ENCODE measurements at regions not wholly inside any gene's neighbourhood (a gene's known extent, or its start where the extent isn't known, plus 50 kb on each side); places are given as distances from the start of the nearest gene placed in this dataset.
"Not testable (repeated sequence)": the region's sequence is repeated elsewhere in the genome, so short reads cannot be mapped to it uniquely, and the experiment has no call there.

GRCh38 chr10:56096226-56096517 lies 264.9 kb downstream of the ZWINT start:
- no peak for DNase-seq

- no peak for DNase-seq
Observed at GRCh38 chr10:56095506-56096225, 265.4 kb downstream of the ZWINT start.

DNA sequence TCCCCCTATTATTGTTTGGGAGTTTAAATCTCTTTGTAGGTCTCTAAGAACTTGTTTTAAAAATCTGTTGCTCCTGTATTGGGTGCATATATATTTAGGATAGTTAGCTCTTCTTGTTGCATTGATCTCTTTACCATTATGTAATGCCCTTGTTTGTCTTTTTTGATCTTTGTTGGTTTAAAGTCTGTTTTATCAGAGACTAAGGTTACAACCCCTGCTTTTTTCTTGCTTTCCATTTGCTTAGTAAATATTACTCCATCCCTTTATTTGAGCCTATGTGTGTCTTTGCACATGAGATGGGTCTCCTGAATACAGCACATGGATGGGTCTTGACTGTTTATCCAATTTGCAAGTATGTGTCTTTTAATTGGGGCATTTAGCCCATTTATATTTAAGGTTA lies 267.4 kb downstream of the ZWINT start:
- not testable (repeated sequence) for DNase-seq

DNA sequence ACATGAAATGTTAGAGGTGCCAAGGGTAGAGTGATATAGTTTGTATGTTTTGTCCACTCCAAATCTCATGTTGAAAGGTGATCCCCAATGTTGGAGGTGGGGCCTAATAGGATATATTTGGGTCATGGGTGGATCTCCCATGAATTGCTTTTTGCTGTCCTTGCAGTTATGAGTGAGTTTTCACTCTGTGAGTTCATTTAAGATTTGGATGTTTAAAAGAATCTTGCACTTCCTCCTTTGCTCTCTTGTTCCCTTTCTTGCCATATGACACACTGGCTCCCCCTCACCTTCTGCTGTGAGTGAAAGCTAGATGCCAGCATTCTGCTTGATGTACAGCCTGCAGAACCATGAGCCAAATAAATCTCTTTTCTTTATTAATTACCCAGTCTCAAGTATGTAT lies 269.2 kb downstream of the ZWINT start:
- no peak for DNase-seq

- no peak for DNase-seq
Observed at GRCh38 chr10:56090914-56091540, 270.0 kb downstream of the ZWINT start.

GRCh38 chr10:56085406-56086122 lies 275.5 kb downstream of the ZWINT start:
- no peak for DNase-seq

DNA sequence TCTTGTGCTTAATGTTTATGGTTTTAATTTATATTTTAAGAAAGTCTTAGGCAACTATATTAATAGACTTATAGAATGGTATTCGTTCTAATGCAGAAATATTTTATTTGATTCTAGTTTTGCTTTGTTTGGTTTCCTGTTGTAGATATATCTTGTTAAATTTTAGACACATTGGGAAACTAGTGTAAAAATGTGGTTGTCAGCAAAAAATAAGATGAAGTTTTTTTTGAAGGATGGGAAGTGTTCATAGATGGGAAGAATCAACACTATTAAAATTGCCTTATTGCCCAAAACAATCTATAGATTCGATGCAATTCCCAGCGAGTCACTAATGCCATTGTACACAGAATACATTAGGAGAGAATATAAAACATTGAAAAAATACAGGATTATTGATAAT lies 278.9 kb downstream of the ZWINT start:
- no peak for DNase-seq

- no peak for DNase-seq
Observed at GRCh38 chr10:56068473-56069263, 292.4 kb downstream of the ZWINT start.

DNA sequence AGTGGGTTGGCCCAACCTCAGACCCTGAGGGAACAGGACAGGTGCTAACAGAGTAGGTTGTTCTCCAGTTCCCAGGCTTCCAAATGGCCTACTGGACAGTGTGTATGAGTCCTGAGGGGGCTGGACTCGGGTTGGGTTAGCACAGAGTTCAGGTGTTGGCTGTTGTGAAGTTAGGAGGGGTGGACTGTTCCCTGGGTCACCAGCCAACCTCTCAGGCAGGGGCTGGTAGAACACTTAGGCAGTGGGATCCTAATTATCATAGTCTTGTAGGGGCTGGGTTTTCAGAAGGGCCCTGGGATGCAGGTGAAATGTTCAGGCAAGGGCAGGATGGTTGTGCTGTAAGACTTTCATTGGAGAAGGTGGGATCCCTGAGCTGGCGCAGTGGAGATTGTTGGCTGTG lies 293.0 kb downstream of the ZWINT start:
- DNase-seq: no peak

- no peak for DNase-seq
Observed at GRCh38 chr10:56063642-56064041, 297.4 kb downstream of the ZWINT start.

DNA sequence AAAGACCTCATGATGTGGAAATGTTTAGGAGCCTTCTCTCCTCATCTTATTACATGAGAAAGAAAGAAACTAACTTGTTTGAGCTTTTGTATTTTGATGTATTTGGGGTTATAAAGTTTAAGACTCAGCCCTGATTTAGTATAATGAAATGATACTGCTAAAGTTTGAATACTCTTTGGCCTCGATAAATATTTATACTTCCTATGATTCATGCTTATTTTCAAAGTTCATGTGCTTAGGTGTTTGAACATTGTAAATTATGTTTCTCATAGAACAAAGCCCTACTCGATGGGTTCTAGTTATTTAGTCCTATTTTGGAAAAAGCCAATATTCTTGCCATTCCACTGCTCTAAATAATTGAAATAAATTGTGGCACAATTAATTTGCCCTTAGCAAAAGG lies 303.2 kb downstream of the ZWINT start:
- DNase-seq: no peak

GRCh38 chr10:56035489-56035888 lies 325.6 kb downstream of the ZWINT start:
- DNase-seq: no peak

DNA sequence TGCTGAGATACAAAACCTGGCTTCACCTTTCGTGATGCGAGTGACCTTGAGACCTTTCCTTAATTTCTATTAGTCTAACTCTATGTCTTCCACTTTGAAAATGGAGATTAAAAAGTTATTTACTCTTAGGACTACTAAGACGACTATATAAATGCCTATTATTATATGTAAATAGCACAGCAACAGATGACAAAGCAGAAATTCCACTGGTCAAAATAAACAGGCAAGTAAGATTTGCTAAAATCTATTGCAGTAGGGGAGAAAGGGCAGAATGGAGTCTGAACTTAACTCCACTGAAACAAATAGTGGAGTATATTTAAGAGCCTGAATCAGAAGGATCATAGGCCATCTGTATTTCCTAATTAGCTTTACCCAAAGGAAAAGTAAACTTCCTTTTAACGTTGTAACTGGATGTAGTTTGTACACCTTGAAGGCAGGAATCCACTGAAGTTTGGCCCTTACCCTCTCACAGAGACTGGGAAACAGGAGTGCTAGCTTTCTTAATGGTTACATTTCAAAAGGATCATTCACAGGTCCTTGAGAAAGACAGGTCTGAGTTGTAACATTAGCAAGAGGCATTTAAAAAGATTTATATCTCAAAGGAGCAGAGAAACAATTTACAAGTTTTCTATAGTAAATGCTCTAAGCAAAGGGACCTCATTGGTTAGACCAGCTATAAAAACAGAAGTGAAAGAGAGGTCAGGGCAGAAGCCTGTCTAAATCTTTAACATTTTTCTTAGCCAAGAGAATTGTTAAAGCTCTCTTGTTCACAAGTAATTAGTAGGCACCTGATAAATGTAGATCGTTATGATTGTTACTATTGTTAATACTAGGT lies 332.5 kb downstream of the ZWINT start:
- DNase-seq: no peak

- no peak for DNase-seq
Observed at GRCh38 chr10:56012101-56012500, 349.0 kb downstream of the ZWINT start.

DNA sequence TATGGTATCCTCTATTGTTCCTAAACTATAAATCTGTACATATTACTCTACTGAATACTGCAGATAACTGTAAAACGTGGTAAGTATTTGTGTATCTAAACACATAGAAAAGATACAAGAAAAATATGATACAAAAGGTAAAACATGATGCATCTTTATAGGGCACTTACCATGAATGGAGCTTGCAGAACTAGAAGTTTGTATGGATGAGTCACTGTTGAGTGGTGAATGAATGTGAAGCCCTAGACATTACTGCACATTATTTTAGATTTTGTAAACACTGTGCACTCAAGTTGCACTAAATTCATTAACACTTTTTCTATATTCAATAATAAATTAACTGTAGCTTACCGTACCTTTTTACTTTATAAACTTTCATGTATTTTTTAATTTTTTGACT lies 357.5 kb downstream of the ZWINT start:
- no peak for DNase-seq

DNA sequence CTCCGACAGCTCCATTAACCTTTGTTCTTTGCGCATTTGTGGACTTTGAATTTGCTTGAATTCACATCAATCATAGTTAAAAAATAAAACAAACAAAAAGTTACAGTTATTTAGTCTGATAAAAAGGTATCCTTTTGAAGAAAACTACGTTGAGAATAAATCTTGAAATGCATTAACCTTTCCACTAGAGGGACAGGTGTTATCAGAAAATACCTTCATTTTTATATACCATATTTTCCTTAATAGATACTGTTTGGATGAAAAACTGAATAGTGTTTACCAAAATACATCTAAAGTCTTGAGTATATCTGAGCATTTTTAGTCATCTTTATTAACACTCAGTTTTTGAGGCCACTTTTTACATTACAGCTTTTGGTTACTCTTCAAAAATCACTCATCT lies 371.9 kb downstream of the ZWINT start:
- no peak for DNase-seq

GRCh38 chr10:55979203-55979602 lies 381.9 kb downstream of the ZWINT start:
- no peak for DNase-seq

DNA sequence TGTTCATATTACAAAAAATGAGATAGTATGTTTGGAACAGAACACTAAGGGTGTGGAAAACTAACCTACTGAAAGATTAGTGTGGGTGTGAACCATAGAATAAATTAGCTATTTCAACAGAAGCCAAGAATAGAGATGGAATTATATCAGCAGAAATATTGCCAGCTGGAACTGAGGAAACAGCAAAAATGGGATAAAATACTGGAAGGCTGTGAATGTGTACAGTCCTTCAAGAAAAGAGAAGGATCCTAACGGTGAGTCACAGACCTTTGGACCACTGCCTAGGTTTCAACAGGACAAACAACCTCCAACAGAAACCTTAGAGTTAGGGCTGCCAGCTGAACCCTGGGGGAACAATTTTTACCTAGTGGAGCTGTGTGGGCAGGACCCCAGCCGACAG lies 395.0 kb downstream of the ZWINT start:
- no peak for DNase-seq

- DNase-seq: no peak
Observed at GRCh38 chr10:55943403-55943802, 417.7 kb downstream of the ZWINT start.

DNA sequence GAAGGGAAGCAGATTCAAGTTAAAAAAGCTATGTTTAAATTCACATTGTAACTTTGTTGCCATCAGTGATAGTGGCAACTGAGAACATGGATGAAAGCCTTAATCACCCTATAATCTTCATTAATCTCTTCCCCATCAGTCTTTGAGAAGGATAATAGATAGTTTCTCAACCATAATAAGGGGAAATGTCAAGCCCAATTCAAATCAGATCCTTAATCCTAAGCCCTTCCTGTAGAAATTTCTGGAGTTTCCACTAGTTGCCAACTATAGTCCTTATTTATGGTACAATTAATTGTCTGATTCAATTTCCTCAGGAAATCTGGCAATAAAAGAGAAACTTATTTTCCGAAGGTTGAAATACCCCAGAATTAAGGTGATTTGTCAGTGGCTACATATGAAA lies 431.8 kb downstream of the ZWINT start:
- no peak for DNase-seq

GRCh38 chr10:55899472-55900147 lies 461.4 kb downstream of the ZWINT start:
- not testable (repeated sequence) for DNase-seq

DNA sequence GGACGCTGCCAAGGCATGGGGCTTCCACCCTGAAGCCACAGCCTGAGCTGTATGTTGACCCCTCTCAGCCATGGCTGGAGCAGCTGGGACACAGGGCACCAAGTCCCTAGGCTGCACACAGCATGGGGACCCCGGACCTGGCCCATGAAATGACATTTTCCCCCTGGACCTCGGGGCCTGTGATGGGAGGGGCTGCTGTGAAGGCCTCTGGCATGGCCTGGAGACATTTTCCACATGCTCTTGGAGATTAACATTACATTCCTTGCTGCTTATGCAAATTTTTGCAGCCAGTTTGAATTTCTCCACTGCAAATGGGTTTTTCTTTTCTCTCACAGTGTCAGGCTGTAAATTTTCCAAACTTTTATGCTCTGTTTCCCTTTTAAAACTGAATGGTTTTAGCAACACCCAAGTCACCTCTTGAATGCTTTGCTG lies 463.6 kb downstream of the ZWINT start:
- DNase-seq: no peak

Data from KG1 (cell line).